HG03135 (cell line): ENCODE measurements at regions not wholly inside any gene's neighbourhood (a gene's known extent, or its start where the extent isn't known, plus 50 kb on each side); places are given as distances from the start of the nearest gene placed in this dataset.

ENCODE experiments used
- ATAC-seq: cut with Tn5 transposase; IDR thresholded peaks from one replicate; pipeline ENCODE4 v1.9.1; 2021; ENCODE audit warnings: mild to moderate bottlenecking, moderate library complexity; ENCODE audit not compliant: unreplicated experiment

DNA sequence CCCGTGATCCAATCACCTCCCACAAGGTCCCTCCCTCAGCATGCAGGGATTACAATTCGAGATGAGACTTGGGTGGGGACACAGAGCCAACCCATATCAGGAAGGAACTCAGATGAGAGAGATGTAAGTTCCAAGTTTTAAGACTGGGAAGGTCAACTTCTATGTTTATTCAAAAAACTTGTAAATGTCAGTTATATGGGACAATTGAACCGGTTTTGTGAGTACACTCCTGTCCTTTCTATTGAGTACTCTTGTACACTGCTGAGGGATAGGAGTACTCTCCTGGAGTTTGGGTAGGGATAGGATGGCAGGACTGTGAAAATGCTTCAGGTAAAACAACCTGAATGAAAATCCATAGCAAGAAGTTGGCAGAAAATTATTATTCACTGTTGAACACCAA, 239.1 kb downstream of the ZNF674 start:
- no peak for ATAC-seq

DNA sequence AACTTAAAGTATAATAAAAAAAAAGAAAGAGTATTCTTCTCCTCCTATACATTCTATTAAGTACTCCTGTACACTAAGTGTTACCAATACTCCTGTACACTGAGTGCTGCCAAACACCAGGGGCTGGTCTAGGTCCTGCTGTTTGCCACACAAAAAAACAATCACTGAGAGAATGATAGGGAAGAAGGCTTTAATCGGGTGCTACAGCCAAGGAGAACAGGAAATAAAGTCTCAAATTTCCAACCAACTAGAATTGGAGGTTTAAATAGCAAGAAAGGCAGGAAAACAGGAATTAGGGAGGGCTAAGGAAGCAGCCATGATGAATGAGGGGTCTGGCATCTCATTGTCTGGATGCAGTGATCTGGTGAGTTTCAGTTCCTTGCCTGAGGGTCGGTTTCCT, 239.8 kb downstream of the ZNF674 start:
- ATAC-seq: no peak

DNA sequence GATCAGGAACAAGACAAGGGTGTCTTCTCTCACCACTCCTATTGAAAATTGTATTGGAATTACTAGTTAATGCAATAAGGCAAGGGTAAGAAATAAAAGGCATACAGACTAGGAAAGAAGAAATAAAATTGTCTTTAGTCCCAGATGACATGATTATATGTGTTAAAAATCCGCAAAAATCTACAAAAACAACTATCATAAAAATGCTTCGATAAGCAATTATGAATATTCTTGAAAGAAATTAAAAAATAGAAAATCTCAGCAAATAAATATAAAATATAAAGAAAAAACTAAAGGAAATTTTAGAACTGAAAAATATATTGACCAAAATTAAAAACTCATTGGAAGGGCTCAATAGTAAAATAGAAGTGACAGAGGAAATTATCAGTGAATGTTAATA, 243.3 kb downstream of the ZNF674 start:
- no peak for ATAC-seq

- no peak for ATAC-seq
Measured at GRCh38 chrX:46298821-46299220, 246.4 kb downstream of the ZNF674 start.

- ATAC-seq: no peak
Measured at GRCh38 chrX:46295963-46296362, 249.3 kb downstream of the ZNF674 start.

DNA sequence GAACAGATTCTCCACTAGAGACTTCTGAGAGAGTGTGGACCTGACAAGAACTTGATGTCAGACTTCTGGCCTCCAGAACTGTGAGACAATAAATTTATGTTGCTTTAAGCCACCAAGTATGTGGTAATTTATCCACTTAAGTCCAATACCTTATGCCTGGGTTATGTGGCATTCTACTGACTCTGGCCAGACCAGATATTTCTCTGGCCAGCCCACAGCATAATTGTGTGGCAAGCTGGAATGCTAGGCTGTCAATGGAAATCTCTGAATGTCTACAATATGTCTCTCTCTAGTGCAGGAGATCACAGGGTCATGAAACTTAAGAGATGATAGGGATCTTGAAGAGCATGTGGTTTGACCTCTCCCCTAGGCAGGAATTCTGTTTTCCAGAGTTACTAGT, 251.0 kb downstream of the ZNF674 start:
- no peak for ATAC-seq

DNA sequence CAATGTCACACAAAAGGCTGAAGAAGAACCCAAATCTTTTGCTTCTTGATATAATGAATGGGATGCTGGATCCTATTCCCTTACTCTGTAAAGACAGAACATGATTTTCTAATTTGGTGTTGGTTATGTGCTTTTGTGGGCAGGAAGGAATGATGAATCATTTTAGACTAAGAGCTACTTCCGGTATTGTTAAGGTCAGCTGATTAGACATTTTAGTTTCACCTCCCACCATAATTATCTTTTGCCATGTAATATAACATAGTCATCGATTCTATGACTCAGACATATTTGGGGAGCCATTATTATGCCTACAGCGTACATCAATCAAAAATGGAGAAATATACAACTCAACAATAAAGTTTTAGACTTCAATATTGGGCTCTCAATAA, 265.3 kb downstream of the ZNF674 start:
- no peak for ATAC-seq

- no peak for ATAC-seq
Measured at GRCh38 chrX:46279214-46279924, 265.9 kb downstream of the ZNF674 start.

GRCh38 chrX:46278572-46278971, 266.6 kb downstream of the ZNF674 start:
- ATAC-seq: no peak

GRCh38 chrX:46268412-46268811, 276.8 kb downstream of the ZNF674 start:
- no peak for ATAC-seq

- no peak for ATAC-seq
Measured at GRCh38 chrX:46263494-46263893, 281.7 kb downstream of the ZNF674 start.

- no peak for ATAC-seq
Measured at GRCh38 chrX:46262304-46262703, 282.9 kb downstream of the ZNF674 start.

DNA sequence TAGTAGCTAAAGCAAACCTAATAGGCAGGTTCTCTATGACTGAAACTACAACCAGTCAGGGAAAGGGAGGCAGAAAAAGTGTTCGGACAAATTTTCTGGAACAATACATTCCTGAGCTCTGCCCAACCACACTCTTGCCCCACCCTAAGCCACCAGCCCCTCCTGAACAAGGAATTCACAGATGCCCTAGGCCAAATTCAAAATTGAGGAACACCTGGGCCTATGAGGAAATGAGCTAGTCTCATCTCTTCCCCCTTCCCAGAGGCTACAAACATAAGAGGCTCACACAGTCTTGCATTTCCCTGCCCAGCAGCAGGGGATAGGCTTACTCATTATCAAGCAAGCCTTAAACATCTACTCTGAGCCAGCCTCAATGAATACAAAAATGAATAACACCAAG, 284.7 kb downstream of the ZNF674 start:
- no peak for ATAC-seq

GRCh38 chrX:46258356-46258755, 286.9 kb downstream of the ZNF674 start:
- no peak for ATAC-seq

DNA sequence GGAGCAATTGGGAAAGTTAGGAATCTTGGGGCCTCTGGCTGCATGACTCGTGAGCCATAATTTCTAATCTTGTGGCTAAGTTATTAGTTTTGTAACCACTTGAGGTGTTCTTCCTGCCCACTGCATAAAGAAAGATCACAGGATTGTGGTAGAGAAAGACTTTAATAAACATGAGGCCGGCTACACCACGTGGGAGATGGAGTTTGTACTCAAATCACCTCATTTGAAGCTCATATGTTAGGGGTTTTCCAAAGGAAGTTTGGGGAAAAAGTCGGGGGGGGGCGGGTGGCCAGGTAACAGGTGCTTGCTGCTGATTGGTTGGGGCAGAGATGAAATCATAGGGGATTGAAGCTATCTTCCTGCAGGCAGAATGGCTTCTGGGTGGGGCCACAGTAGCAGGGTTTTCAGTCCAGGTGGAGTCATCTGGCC, 287.8 kb downstream of the ZNF674 start:
- ATAC-seq: no peak

GRCh38 chrX:46256875-46257274, 288.3 kb downstream of the ZNF674 start:
- ATAC-seq: no peak

- ATAC-seq: no peak
Measured at GRCh38 chrX:46255046-46255445, 290.2 kb downstream of the ZNF674 start.

GRCh38 chrX:46254641-46255040, 290.6 kb downstream of the ZNF674 start:
- ATAC-seq: no peak

DNA sequence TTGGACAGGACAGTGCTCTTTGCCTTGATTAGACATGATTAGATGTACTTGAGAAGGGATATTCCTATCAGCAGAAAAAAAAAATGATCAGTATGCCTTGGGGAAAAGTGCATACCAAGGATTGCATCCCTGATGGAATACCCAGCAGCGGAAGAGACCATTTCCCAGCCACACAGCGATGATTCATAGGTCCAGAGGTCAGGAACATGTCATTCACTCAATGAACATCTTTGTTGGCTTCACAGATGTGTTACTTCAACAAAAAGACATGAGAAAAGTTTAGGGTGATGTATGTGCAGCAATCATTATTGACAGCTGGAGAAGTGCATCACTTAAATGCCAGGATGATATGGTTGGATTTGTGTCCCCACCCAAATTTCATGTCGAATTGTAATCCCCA, 293.5 kb downstream of the ZNF674 start:
- no peak for ATAC-seq

DNA sequence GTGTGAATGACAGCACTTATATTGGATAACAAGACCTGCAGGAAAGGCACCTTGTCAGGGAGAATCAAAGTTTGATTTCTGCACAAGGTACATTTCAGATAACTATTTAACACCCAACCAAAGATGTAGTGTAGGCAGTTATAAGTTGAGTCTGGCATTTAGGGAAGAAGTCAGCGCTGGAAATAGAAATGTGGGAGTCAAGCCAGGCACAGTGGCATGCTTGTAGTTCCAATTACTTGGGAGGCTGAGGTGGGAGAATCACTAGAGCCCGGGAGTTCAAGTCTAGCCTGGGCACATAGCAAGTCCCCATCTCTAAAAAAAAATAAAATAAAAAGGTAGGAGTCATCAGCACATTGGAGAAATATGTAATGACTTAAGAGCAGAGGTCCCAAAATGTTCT, 295.1 kb downstream of the ZNF674 start:
- no peak for ATAC-seq

DNA sequence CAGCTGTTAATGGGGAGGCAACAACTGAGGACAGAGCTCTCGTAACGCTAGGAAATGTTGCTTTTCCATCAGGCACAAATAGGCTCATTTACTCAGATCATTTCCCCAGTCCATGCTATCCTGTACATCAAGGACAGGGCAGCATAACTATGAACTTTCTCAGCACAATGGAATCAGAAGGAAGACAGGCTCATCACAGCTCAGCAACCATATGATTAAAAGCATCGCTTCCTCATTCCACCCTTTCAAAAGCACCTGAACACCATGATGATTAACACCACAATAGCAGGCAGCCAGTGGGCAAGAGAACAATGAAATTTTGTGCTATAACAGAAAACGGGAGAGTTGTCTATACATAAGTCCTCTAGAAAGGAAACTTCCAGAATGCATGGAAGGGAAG, 297.8 kb downstream of the ZNF674 start:
- ATAC-seq: no peak

DNA sequence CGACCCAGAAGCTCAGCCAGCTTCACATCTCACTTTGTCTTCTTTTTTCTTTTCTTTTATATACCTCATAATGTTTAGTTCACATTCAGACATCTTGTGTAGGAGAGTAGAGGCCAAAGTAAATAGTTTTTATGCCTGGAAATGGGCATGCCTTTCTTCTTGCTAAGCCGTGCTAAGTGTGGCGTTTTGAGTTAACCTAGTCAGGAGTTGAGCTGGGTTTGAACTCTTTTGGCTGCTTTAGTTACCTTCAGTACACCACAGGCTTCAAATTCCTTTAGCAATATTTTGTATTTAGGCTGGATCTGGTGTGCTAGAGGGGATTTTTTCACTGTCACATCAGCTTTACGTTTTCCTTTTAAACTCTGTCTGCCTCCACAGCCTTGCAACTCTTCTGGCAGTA, 300.8 kb downstream of the ZNF674 start:
- no peak for ATAC-seq

DNA sequence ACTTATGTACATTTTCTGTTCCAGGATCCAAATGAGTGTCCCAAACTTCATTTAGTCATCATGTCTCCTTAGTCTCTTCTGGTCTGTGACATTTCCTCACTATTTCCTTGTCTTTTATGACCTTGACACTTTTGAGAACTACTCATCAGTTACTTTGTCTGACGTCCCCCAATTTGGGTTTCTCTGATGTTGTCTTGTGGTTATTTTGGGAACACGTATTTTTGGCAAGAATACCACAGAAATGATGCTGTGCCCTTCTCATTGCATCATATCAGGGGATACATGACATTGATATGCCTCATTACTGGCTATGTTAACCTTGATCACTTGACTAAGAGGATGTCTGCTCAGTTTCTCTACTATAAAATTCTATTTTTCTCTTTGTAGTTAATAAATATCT, 308.8 kb downstream of the ZNF674 start:
- no peak for ATAC-seq
